Large intestine (tissue), 3 donors: ENCODE measurements at regions not wholly inside any gene's neighbourhood (a gene's known extent, or its start where the extent isn't known, plus 50 kb on each side); places are given as distances from the start of the nearest gene placed in this dataset.

Experiments used
- DNase-seq, 2 donors: peaks; one replicate each; pipeline versions ENCODE4 v3.0.0 to v3.0.0-alpha.2; 2013
- H3K27ac ChIP-seq: one replicate; pipeline ENCODE4 v1.5.1; 2013; ENCODE audit warnings: low read length
- H3K27me3 ChIP-seq: 2 replicates; pipeline ENCODE4 v1.6.1; 2013; ENCODE audit warnings: low read length; ENCODE audit not compliant: control insufficient read depth, insufficient read depth
- H3K36me3 ChIP-seq: 2 replicates; pipeline ENCODE4 v1.6.1; 2013; ENCODE audit warnings: low read length; ENCODE audit not compliant: control insufficient read depth, insufficient read depth
- H3K4me1 ChIP-seq: one replicate; pipeline ENCODE4 v1.6.1; 2013; ENCODE audit warnings: low read length; ENCODE audit not compliant: control insufficient read depth, insufficient read depth
- H3K4me3 ChIP-seq: one replicate; pipeline ENCODE4 v1.5.1; 2013; ENCODE audit warnings: low read length
- H3K9me3 ChIP-seq: one replicate; pipeline ENCODE4 v1.6.1; 2013; ENCODE audit warnings: mild to moderate bottlenecking, low read depth, low read length, moderate library complexity; ENCODE audit not compliant: control insufficient read depth
- WGBS: methylation state at CpG from one replicate; pipeline ENCODE4 v1.1.5; 2013; ENCODE audit warnings: low lambda C conversion rate; ENCODE audit not compliant: insufficient coverage; 5-methylcytosine and 5-hydroxymethylcytosine counted together

DNA sequence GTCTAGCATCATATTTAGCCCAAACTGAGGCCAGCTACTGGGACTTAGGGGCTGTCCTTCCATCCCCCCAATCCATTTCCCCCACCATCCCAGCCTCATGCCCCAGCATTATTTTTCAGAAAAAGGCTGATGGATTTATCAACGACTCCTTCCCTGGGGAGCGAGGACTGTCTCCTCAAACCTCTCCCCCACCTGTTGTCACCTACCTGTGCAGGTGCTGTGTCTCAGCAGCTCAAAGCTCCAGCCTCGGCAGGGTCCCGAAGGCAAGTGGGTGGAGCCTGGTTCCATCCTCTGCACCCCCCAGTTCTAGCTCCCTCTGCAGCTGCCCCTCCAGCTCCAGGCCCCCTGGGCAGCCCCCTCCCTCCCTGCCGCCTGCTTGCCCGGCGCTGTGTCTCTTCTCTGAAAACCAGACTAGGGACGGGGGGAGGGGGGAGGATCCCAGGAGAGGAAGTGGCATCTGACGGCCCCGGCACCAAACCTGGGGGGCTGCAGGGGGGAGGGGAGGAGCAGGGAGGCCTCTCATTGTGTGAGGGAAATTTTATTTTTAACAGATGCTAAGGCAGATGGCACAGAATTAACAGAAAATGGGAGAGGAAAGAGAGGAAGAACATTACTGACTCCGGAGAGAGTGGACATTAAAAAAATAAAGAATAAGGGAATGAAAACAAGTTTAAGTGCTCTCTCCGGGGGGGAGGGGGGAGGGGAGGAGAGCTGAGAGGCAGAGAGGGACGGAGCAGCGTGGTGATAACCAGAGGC is 61.7 kb upstream of the PAX2 start:
- whole genome bisulfite sequencing: 7% methylated on average over 3 of the region's 14 CpGs
- no peak for DNase-seq
- peaks cover 5% of the 10 kb centered on the region for H3K9me3 ChIP-seq
- no peaks in the 10 kb centered on the region for H3K36me3 ChIP-seq
- H3K27me3 ChIP-seq: peaks cover 95% of the 10 kb centered on the region
- H3K27ac ChIP-seq: no peak overlapping the region
- H3K4me3 ChIP-seq: no peak overlapping the region
- no peaks in the 10 kb centered on the region for H3K4me1 ChIP-seq

DNA sequence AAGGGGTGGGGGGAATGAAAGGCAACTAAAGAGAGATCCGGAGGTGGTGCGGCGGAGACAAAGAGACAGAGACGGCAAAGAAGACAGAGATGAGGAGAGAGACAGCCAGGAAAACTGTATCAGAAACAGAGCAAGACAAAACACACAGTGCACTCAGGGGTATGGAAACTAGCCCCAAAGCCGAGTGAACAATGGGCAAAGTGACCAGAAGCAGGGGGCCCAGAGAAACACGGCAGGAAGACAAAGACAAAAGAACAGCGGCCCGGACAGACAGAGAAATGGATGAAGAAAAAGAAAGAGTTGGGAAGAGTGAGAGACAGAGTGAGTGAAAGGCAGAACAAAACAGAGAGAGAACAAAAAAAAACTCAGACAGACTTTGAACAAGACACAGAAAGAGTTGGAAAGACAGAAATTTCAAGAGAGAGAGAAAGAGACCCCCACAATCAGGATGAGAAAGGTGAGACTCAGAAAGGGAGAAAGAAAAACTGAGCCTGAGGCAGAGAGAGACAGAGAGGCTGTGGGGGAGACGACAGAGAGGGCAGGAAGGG is 60.6 kb upstream of the PAX2 start:
- Histone ChIP-seq H3K4me3 (no peak overlapping the region), H3K9me3 (peaks cover 5% of the 10 kb centered on the region), H3K4me1 (no peaks in the 10 kb centered on the region), H3K27me3 (peaks cover 97% of the 10 kb centered on the region), H3K36me3 (no peaks in the 10 kb centered on the region), H3K27ac (no peak overlapping the region)
- WGBS: 1% methylated on average over 9 of the region's 9 CpGs
- DNase-seq: no peak

DNA sequence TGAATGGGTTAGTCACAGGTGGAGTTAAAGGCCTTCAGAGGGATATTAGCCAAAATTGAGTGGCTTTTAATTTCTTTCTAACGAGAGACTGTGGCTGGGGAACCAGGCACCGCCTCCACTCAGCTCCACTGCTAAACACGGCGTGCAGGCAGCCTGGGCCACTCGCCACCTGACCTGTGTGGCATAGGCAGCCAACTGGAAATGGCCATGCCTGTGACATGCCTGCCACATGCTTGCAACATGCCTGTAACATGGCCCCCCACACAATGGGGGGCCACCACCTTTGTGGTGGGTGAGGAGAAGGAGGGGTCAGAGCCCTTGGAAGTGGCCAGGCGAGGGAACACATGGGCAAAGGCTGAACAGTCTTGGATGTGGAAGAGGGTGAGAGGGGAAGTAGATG is 60.1 kb upstream of the PAX2 start:
- H3K27ac ChIP-seq: no peak overlapping the region
- H3K4me3 ChIP-seq: no peak overlapping the region
- H3K9me3 ChIP-seq: peaks cover 5% of the 10 kb centered on the region
- H3K4me1 ChIP-seq: no peaks in the 10 kb centered on the region
- peaks cover 93% of the 10 kb centered on the region for H3K27me3 ChIP-seq
- no peak for DNase-seq
- no peaks in the 10 kb centered on the region for H3K36me3 ChIP-seq
- no CpG with 5 or more reads among the region's 6 CpGs for WGBS

DNA sequence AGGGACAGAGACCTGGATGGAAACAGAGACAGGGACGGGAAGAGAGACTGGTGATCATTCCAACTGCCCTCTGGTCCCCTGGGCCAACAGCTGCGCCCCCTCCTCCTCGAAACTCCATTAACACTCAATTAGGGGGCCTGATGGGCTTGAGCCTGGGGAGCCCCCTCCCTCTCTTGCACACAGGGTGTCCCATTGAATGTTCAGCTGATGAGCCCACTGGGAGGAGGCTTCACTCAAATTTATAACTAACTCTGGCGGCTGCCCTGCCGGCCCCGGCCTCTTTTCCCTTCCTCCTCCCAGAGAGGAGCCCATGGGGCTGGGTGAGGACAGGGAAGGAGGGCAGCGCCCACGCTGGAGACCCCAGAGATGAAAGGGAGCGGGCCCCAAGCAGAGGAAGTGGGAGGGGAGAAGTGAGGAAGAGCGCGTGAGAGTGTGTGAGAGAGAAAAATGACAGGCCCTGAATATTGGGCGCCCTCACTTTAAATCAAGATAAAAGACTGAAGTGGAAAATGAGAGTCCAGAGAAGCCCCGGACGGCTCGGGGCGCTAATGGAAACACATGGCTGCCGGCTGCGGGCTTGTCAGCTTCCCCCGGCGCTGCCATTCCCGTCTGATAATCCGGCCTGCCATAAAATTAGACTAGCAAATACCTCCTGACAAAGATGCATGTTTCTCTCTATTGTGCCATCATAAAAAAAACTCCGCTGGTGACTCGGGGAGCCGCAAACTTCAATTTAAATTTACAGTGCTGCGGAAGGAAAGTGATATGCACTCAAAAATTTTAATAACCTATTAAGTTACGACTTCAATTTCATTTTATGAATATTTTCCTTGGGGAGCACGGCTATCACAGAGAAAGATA is 58.0 kb upstream of the PAX2 start:
- Histone ChIP-seq H3K9me3 (peaks cover 2% of the 10 kb centered on the region), H3K4me1 (no peaks in the 10 kb centered on the region), H3K27me3 (peaks cover 91% of the 10 kb centered on the region), H3K36me3 (no peaks in the 10 kb centered on the region), H3K4me3 (no peak overlapping the region), H3K27ac (no peak overlapping the region)
- DNase-seq: no peak
- WGBS: 28% methylated on average over 6 of the region's 28 CpGs

DNA sequence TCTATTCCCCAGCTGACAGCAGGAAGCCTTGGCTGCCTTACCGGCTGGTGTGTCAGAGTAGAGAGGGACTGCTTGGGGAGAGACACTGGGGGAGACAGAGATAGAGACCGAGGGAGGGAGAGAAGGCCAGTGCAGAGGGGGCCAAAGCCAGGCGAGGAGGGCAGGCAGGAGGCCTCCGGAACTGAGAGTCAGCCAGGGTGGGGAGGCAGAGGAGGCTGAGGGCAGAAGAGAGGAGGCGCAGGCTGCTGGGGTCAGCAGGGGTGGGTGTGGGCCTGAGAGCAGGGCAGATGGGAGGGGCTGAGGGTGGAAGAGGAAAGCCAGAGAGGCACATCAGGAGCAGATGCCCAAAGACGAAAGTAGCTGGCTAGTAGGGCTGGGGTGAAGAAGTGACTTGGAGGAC is 57.2 kb upstream of the PAX2 start:
- no peak overlapping the region for H3K4me3 ChIP-seq
- H3K36me3 ChIP-seq: no peaks in the 10 kb centered on the region
- 11% methylated on average over 3 of the region's 6 CpGs for WGBS
- no peak overlapping the region for H3K27ac ChIP-seq
- H3K4me1 ChIP-seq: no peaks in the 10 kb centered on the region
- no peak for DNase-seq
- H3K9me3 ChIP-seq: peaks cover 2% of the 10 kb centered on the region
- peaks cover 84% of the 10 kb centered on the region for H3K27me3 ChIP-seq

DNA sequence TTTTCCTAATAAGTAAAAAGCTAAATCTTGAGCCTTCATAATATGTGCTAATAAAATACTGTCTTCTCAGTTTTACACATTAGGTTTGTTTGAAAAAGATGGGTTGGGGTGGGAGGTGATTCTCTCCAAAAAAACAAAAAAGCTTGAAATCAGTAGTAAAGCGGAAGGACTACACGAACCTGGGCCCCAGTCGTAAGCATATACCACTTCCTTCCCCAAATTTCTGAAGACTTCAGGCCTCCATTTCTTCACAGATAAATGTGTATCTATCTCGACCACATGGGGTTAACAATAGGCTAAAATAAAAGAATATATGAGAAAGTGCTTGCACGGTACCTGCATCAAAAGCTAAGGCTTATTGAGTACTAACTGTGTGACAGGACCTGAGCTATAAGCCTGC is 51.6 kb upstream of the PAX2 start:
- H3K27ac ChIP-seq: no peak overlapping the region
- WGBS: 83% methylated on average over 1 of the region's 5 CpGs
- no peaks in the 10 kb centered on the region for H3K36me3 ChIP-seq
- DNase-seq: no peak
- peaks cover 64% of the 10 kb centered on the region for H3K27me3 ChIP-seq
- no peak overlapping the region for H3K4me3 ChIP-seq
- no peaks in the 10 kb centered on the region for H3K4me1 ChIP-seq
- H3K9me3 ChIP-seq: no peaks in the 10 kb centered on the region
